ENCODE measurements at regions not wholly inside any gene's neighbourhood (a gene's known extent, or its start where the extent isn't known, plus 50 kb on each side); places are given as distances from the start of the nearest gene placed in this dataset.

DNA sequence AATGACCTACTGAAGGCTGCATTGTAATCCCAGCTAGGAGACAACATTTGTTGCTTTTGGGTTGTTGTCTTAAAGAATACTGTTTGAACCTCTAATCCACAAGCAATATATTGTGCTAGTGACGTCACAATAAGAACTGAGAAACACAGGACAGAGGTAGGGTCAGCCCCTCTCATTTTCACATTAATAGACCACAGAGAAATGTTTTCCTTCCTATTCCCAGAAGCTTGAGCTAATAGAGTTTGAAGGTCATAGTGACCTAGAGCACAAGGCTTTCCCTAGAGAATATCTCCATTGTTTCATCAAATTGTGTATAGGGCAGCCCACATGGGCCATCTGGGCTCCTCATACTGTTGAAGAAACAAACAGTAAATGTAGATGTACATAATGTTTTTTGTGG is 300.9 kb upstream of the AKR1E2 start:
- BruUV-seq (replicated peaks) = no TSS peak
- Histone ChIP-seq H3K79me2 (ENCODE audit: low read length) (no peaks in the 10 kb centered on the region), H3K9me2 (replicated peaks; ENCODE audit: low read length) (no peaks in the 10 kb centered on the region)

DNA sequence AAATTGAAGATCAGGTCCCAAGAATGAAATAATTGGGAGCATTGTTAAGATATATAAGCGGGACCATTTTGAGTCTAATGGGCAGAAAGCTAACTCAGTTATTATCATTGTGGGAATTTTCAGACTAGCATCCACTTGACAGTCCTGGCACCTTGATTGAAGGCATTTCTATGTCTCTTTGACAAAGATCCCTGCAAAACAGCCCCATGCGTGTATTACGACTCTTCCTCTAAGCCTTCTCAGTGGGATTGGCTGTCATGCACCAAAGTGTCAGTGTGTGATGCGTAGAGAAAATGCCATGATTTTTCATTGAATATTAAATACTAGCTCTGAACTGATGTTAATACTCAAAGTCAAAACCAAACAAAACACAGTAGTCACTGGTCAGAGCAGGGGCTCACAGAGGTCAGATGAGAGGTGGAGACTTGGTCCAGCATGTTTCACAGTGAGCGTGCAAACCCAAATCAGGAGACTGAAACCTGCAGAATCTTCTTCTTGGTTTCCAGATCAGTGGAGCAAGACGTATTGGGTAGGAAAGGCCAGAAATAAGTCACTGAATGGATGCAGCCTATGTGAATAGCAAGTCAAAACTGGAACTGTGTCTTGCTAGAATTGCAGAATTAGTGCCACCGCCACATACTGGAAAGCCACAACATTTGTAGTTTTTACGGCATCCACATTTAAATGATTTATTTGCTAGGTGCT is 303.6 kb upstream of the AKR1E2 start:
- Histone ChIP-seq H3K4me1 (ENCODE audit: insufficient read depth, low read length) (no peaks in the 10 kb centered on the region), H3K27ac (ENCODE audit: low read length) (no peak overlapping the region), H3K9me3 (ENCODE audit: low read length) (no peaks in the 10 kb centered on the region), H3K79me2 (ENCODE audit: low read length) (no peaks in the 10 kb centered on the region), H3K9me2 (replicated peaks; ENCODE audit: low read length) (no peaks in the 10 kb centered on the region), H3K9ac (ENCODE audit: low read length) (no peak overlapping the region), H3K27me3 (ENCODE audit: low read length) (no peaks in the 10 kb centered on the region), H3K4me2 (ENCODE audit: low read length) (no peak overlapping the region), H3F3A (ENCODE audit: low read length, unreplicated experiment) (no peaks in the 10 kb centered on the region), H3K4me3 (ENCODE audit: low read length) (no peak overlapping the region), H2AFZ (ENCODE audit: low read length) (no peak overlapping the region), H4K20me1 (ENCODE audit: low read length) (no peaks in the 10 kb centered on the region), H3K36me3 (ENCODE audit: low read depth, low read length) (no peaks in the 10 kb centered on the region)
- intact Hi-C loops (cut with micrococcal nuclease) = no loop called here
- no TSS peak for BruUV-seq (replicated peaks)
- no peak for ATAC-seq
- no peak for DNase-seq
- ChIA-PET POLR2A (ENCODE audit: unreplicated experiment) (no interaction called here), CTCF (no interaction called here)
- TF ChIP-seq EZH2 (IDR thresholded peaks at IDR 0.05; ENCODE audit: low read length, unreplicated experiment) (no peak), EZH2phosphoT487 (IDR thresholded peaks at IDR 0.05; ENCODE audit: borderline replicate concordance, low read length) (no peak)
- TF ChIP-seq, protein P1, sequence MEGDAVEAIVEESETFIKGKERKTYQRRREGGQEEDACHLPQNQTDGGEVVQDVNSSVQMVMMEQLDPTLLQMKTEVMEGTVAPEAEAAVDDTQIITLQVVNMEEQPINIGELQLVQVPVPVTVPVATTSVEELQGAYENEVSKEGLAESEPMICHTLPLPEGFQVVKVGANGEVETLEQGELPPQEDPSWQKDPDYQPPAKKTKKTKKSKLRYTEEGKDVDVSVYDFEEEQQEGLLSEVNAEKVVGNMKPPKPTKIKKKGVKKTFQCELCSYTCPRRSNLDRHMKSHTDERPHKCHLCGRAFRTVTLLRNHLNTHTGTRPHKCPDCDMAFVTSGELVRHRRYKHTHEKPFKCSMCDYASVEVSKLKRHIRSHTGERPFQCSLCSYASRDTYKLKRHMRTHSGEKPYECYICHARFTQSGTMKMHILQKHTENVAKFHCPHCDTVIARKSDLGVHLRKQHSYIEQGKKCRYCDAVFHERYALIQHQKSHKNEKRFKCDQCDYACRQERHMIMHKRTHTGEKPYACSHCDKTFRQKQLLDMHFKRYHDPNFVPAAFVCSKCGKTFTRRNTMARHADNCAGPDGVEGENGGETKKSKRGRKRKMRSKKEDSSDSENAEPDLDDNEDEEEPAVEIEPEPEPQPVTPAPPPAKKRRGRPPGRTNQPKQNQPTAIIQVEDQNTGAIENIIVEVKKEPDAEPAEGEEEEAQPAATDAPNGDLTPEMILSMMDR (conservative IDR thresholded peaks at IDR 0.05; ENCODE audit: low read depth, low read length) = no peak

More for the DNA sequence above, 300.9 kb upstream of the AKR1E2 start:
- Histone ChIP-seq H3K9ac (ENCODE audit: low read length) (no peak overlapping the region), H3K27me3 (ENCODE audit: low read length) (no peaks in the 10 kb centered on the region), H3K4me2 (ENCODE audit: low read length) (no peak overlapping the region), H3K27ac (ENCODE audit: low read length) (no peak overlapping the region), H3K9me3 (ENCODE audit: low read length) (no peaks in the 10 kb centered on the region), H2AFZ (ENCODE audit: low read length) (no peak overlapping the region), H4K20me1 (ENCODE audit: low read length) (no peaks in the 10 kb centered on the region), H3F3A (ENCODE audit: low read length, unreplicated experiment) (no peaks in the 10 kb centered on the region), H3K36me3 (ENCODE audit: low read depth, low read length) (no peaks in the 10 kb centered on the region), H3K4me3 (ENCODE audit: low read length) (no peak overlapping the region), H3K4me1 (ENCODE audit: insufficient read depth, low read length) (no peaks in the 10 kb centered on the region)
- POLR2A ChIA-PET (ENCODE audit: unreplicated experiment) = no interaction called here
- TF ChIP-seq, protein P1 (conservative IDR thresholded peaks at IDR 0.05; ENCODE audit: low read depth, low read length) = no peak
- TF ChIP-seq EZH2 (IDR thresholded peaks at IDR 0.05; ENCODE audit: low read length, unreplicated experiment) (no peak), EZH2phosphoT487 (IDR thresholded peaks at IDR 0.05; ENCODE audit: borderline replicate concordance, low read length) (no peak)
- CTCF ChIA-PET = no interaction called here
- DNase-seq (no peak), ATAC-seq (no peak)
- intact Hi-C loops (cut with micrococcal nuclease) = no loop called here

DNA sequence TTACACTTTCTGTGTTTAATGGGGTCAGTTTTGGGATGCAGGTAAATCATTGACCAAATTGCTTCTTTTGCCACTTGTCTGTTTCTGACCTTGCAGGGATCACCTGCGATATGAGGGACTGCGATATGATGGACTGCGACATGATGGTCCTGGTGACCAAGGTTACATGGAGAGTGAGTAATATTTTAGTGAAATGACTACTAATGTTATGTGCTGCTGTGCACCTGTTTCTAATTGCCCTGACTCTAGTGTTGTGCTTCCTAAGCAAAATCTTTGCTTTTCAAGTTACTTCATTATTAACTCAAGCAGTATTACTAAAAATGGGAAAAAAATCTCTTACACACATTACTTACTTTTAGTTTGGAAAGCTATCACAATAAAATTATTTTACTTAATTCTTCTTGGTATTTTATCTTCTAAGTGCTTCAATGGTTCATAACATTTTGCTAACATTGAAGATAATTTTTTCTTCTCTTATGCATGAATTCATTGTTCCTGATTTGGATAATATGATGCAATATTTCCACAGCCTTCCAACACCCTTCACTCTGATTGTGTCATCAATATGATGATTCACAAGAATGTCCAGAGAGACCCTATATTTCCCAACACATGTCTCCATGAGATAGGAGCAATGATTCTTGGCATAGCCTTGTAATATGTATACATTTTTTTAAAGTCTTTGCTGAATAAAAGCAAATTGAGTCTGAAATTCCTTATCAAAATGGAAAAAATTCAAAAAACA is 306.2 kb upstream of the AKR1E2 start:
- ATAC-seq (no peak), DNase-seq (no peak)
- Histone ChIP-seq H3K36me3 (ENCODE audit: low read depth, low read length) (no peaks in the 10 kb centered on the region), H4K20me1 (ENCODE audit: low read length) (no peaks in the 10 kb centered on the region), H3K9me2 (replicated peaks; ENCODE audit: low read length) (no peaks in the 10 kb centered on the region), H3K79me2 (ENCODE audit: low read length) (no peaks in the 10 kb centered on the region), H3K9me3 (ENCODE audit: low read length) (no peaks in the 10 kb centered on the region), H2AFZ (ENCODE audit: low read length) (no peak overlapping the region), H3K27me3 (ENCODE audit: low read length) (no peaks in the 10 kb centered on the region), H3K4me1 (ENCODE audit: insufficient read depth, low read length) (no peaks in the 10 kb centered on the region), H3K9ac (ENCODE audit: low read length) (no peak overlapping the region), H3F3A (ENCODE audit: low read length, unreplicated experiment) (no peaks in the 10 kb centered on the region), H3K27ac (ENCODE audit: low read length) (no peak overlapping the region), H3K4me2 (ENCODE audit: low read length) (no peak overlapping the region), H3K4me3 (ENCODE audit: low read length) (no peak overlapping the region)
- intact Hi-C loops (cut with micrococcal nuclease) = no loop called here
- BruUV-seq (replicated peaks) = no TSS peak
- ChIA-PET POLR2A (ENCODE audit: unreplicated experiment) (no interaction called here), CTCF (no interaction called here)
- TF ChIP-seq, protein P1 (conservative IDR thresholded peaks at IDR 0.05; ENCODE audit: low read depth, low read length) = no peak
- TF ChIP-seq EZH2phosphoT487 (IDR thresholded peaks at IDR 0.05; ENCODE audit: borderline replicate concordance, low read length) = no peak
- no peak for TF ChIP-seq EZH2 (IDR thresholded peaks at IDR 0.05; ENCODE audit: low read length, unreplicated experiment)

Data from PC-3 (cell line).